GM18498 (cell line): ENCODE measurements at regions not wholly inside any gene's neighbourhood (a gene's known extent, or its start where the extent isn't known, plus 50 kb on each side); places are given as distances from the start of the nearest gene placed in this dataset.
"Not testable (repeated sequence)": the region's sequence is repeated elsewhere in the genome, so short reads cannot be mapped to it uniquely, and the experiment has no call there.

ENCODE experiments used
- ATAC-seq: cut with Tn5 transposase; IDR thresholded peaks from one replicate; pipeline ENCODE4 v1.9.1; 2021; ENCODE audit warnings: mild to moderate bottlenecking, moderate library complexity; ENCODE audit not compliant: unreplicated experiment

- ATAC-seq = no peak
Observed at GRCh38 chr9:111276431-111277128, 53.4 kb downstream of the OR2K2 start.

DNA sequence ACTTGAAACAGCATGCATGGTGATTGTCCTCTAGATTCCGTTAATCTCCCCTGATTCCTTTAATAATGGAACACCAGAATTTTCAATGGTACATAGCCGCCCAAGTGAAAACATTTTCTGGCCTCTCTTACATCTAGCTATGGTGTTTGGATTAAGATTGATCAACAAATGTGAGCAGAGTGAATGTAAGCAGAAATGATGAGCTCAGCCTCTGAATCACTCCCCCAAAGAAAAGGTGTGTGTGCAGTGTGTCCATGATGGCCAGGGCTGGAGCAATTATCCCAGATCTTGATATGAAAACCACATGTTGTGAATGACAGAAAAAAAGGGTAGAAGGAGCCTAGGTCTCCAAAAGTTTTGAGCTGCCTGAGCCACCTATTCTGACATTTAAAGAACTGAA lies 55.3 kb downstream of the OR2K2 start:
- no peak for ATAC-seq

GRCh38 chr9:111272581-111272980 lies 57.4 kb downstream of the OR2K2 start:
- no peak for ATAC-seq

GRCh38 chr9:111271481-111272080 lies 58.4 kb downstream of the OR2K2 start:
- ATAC-seq = no peak

DNA sequence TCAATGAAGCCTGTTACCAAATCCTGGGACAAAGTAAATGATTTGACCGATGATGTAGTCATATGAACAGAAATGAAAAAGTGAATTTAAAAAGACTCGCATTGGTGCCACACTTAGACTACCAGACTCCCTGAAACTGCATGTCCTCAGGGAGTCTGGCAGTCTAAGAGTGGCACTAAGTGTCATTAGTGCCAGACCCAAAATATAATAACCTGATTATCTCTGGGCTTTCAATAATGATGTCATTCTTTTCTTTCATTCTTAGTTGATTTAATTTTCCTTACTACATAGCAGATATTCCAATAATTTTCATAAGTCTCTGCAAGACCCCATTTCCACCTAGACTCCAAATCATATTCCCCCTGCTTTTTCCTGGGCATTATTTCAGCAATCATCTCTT lies 59.0 kb downstream of the OR2K2 start:
- no peak for ATAC-seq

DNA sequence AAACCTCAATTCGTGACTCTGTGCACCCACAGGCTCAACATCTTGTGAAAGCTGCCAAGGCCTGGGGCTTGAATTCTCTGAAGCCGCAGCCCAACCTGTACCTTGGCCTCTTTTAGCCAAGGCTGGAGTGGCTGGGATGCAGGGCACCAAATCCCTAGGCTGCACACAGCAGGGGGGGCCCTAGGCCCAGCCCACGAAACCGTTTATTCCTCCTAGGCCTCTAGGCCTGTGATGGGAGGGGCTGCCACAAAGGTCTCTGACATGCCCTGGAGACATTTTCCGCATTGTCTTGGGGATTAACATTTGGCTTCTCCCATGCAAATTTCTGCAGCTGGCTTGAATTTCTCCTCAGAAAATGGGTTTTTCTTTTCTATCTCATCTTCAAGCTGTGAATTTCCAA lies 64.0 kb downstream of the OR2K2 start:
- ATAC-seq = not testable (repeated sequence)

GRCh38 chr9:111263116-111263515 lies 66.9 kb downstream of the OR2K2 start:
- ATAC-seq = no peak

DNA sequence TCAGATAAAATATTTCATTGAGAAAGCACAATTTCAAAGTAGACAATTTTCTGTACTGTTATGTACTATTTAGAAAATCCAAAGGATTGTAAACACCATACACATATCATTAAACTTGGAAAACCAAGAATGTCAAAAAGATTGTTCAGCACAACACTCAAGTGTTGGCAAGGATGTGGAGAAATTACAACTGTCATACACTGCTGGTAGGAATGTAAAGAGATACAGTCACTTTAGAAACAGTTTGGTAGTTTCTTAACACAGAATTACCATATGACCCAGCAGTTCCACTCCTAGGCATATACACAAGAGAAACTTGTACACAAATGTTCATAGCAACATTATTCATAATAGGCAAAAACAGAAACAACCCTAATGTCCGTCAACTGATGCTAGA lies 71.2 kb downstream of the OR2K2 start:
- ATAC-seq = no peak

DNA sequence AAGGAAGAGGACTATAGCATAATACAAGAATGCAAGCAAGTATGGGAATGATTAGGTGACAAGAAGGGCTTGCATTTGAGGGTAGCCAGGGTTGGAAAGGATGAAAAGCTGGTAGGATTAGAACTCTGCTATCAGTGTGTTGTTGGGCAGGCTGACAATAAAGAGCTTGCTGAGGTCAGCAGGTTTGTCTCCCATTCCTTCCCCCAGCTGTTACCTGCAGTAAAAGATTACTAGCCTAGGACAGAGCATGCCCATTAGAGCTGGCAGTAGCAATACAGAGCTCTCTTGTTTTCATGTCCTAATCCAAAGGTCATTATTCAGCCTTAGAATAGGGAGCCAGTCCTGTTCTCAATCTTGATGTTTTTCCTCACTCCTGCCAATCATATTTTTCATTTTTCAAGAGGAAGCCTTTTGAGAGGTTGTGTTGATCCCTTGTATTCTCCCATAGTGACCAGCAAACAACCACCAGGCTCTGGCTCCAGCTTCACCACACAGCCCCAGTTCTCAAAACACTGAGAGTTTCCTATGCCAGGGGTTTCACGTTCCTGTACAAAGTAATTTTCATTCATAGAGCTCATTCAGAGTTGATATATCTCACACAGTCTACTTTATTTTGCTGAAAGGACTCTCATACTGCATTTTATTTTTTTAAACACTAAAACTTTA lies 71.7 kb downstream of the OR2K2 start:
- ATAC-seq = no peak

DNA sequence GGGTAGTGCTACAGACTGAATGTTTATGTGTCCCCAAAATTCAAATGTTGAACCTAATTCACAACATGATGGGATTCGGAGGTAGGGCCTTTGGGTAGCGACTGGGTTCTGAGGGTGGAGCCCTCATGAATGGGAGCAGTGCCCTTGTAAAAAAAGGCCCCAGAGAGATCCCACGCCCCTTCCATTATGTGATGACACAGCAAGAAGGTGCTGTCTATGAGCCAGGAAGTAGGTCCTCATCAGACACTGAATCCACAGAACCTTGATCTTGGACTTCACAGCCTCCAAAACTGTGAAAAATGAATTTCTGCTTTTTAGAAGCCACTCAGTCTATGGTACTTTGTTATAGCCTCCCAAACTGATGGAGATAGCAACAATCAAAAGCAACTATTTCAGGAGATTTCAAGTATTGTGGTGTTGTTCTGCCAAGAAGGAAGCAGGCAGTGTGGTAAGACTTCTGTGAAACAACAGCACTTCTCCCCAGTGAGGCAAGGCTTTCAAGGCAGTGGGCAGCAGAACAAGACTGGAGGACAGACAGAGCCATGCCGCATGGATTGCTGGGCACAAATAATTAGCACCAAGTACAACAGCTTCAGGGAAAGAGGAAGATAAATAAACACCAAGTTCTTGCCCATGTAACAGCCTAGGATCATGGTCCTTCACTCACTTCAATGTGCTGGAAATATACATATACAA lies 76.1 kb downstream of the OR2K2 start:
- no peak for ATAC-seq

GRCh38 chr9:111250875-111251842 lies 78.9 kb downstream of the OR2K2 start:
- no peak for ATAC-seq

DNA sequence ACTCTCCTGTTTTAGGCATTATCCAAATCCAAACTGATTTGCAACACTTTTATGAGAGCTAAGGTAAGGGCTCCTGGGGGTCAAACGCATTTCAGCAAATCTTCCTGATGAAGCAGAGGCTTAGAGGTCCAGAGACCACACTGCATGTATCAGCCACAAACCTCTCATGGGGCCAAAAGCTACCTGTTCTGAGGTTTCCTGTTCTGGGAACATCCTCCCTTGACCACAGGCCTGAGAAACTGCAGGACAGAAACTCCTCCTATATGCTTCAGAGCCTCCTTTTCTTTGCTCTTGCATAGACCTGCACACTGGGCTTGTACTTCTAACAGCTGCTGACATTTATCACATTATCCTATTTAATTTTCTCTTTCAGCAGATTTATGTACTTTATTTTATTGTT lies 92.6 kb downstream of the OR2K2 start:
- ATAC-seq = no peak

DNA sequence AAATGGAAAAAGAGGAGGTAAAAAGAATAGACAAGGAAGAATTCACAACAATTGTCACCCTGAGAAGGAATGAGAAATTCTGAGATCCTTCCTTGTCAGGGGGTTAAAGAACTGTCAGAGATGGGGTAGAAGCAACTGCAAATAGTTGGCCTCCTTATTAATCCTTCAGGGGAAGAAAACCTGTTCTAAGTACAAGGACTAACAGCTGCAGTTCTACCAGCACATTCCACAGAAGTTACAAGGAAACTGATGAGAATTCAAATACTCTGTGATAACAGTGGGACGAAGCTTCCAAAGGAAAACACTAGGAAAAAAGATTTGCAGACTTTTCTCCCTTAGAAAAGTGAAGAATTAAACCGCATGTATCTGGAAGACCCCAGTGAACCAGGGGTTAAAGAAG lies 93.7 kb downstream of the OR2K2 start:
- no peak for ATAC-seq

- no peak for ATAC-seq
Observed at GRCh38 chr9:111233963-111234362, 96.1 kb downstream of the OR2K2 start.

- ATAC-seq = no peak
Observed at GRCh38 chr9:111232997-111233790, 96.8 kb downstream of the OR2K2 start.

GRCh38 chr9:111231801-111232580 lies 98.0 kb downstream of the OR2K2 start:
- ATAC-seq = no peak

GRCh38 chr9:111222757-111223156 lies 107.3 kb downstream of the OR2K2 start:
- ATAC-seq = no peak

- ATAC-seq = no peak
Observed at GRCh38 chr9:111212874-111213273, 117.2 kb downstream of the OR2K2 start.

GRCh38 chr9:111198936-111199335 lies 131.1 kb downstream of the OR2K2 start:
- no peak for ATAC-seq
